Smooth muscle cell (in vitro differentiated cells): ENCODE measurements at regions not wholly inside any gene's neighbourhood (a gene's known extent, or its start where the extent isn't known, plus 50 kb on each side); places are given as distances from the start of the nearest gene placed in this dataset.

Experiments
- DNase-seq: peaks from one replicate; lab custom pipeline; 2025; ENCODE audit not compliant: unreplicated experiment; lab: John Stamatoyannopoulos, UW
- H2AFZ ChIP-seq: fragments of 200-600 bp; sonication (generic); 2 replicates; pipeline ENCODE4 v1.6.0; 2016; ENCODE audit warnings: antibody characterized with exemption, low read depth, mild to moderate bottlenecking
- H3F3A ChIP-seq: fragments of 200-600 bp; sonication (generic); 2 replicates; pipeline ENCODE4 v1.6.0; 2017; ENCODE audit warnings: antibody characterized with exemption, low read depth
- H3K27ac ChIP-seq: fragments of 200-600 bp; sonication (generic); 2 replicates; pipeline ENCODE4 v1.5.1; 2016; ENCODE audit warnings: low read depth, mild to moderate bottlenecking
- H3K27me3 ChIP-seq: fragments of 200-600 bp; sonication (generic); 2 replicates; pipeline ENCODE4 v1.6.1; 2016; ENCODE audit warnings: low read depth, mild to moderate bottlenecking
- H3K36me3 ChIP-seq: fragments of 200-600 bp; sonication (generic); 2 replicates; pipeline ENCODE4 v1.5.1; 2016; ENCODE audit warnings: low read depth
- H3K4me1 ChIP-seq: fragments of 200-600 bp; sonication (generic); 2 replicates; pipeline ENCODE4 v1.5.1; 2016; ENCODE audit warnings: low read depth
- H3K4me2 ChIP-seq: fragments of 200-600 bp; sonication (generic); 2 replicates; pipeline ENCODE4 v1.6.0; 2016; ENCODE audit warnings: mild to moderate bottlenecking
- H3K4me3 ChIP-seq: fragments of 200-600 bp; sonication (generic); 2 replicates; pipeline ENCODE4 v1.5.1; 2016; ENCODE audit warnings: mild to moderate bottlenecking
- H3K79me2 ChIP-seq: fragments of 200-600 bp; sonication (generic); 2 replicates; pipeline ENCODE4 v1.6.0; 2016; ENCODE audit warnings: low read depth, mild to moderate bottlenecking
- H3K9ac ChIP-seq: fragments of 200-600 bp; sonication (generic); 2 replicates; pipeline ENCODE4 v1.6.0; 2016; ENCODE audit warnings: low read depth
- H3K9me3 ChIP-seq: fragments of 200-600 bp; sonication (generic); replicated peaks from 2 replicates; pipeline ENCODE4 v1.5.1; 2016; ENCODE audit warnings: low read depth
- H4K20me1 ChIP-seq: fragments of 200-600 bp; sonication (generic); 2 replicates; pipeline ENCODE4 v1.6.0; 2016; ENCODE audit warnings: low read depth
- CTCF ChIP-seq: fragments of 200-600 bp; sonication (generic); IDR thresholded peaks from 2 replicates; pipeline ENCODE4 v1.5.1; 2017; ENCODE audit warnings: borderline replicate concordance, mild to moderate bottlenecking, antibody characterized with exemption; ENCODE audit not compliant: insufficient read depth, poor library complexity, severe bottlenecking
- WGBS: methylation state at CpG from one replicate; pipeline ENCODE4 v1.1.7; 2016; ENCODE audit warnings: low lambda C conversion rate; 5-methylcytosine and 5-hydroxymethylcytosine counted together

- Histone ChIP-seq H3K4me2 (no peak overlapping the region), H3K9ac (no peak overlapping the region), H3K4me1 (no peaks in the 10 kb centered on the region), H3F3A (no peaks in the 10 kb centered on the region), H3K36me3 (no peaks in the 10 kb centered on the region), H3K27ac (no peak overlapping the region), H3K9me3 (no peaks in the 10 kb centered on the region), H3K79me2 (no peaks in the 10 kb centered on the region), H2AFZ (no peak overlapping the region), H3K4me3 (no peak overlapping the region), H3K27me3 (peaks cover 3% of the 10 kb centered on the region), H4K20me1 (no peaks in the 10 kb centered on the region)
- WGBS = 86% methylated on average over 3 of the region's 3 CpGs
- no peak for DNase-seq
- TF ChIP-seq CTCF = no peak
Measured at GRCh38 chr15:84104853-84105252, 130.7 kb upstream of the GOLGA6L4 start.

GRCh38 chr15:84108728-84109127 is 126.8 kb upstream of the GOLGA6L4 start:
- Histone ChIP-seq H3K27ac (no peak overlapping the region), H2AFZ (no peak overlapping the region), H3K79me2 (no peaks in the 10 kb centered on the region), H3K9me3 (no peaks in the 10 kb centered on the region), H4K20me1 (no peaks in the 10 kb centered on the region), H3K4me1 (no peaks in the 10 kb centered on the region), H3K36me3 (no peaks in the 10 kb centered on the region), H3K4me3 (no peak overlapping the region), H3K9ac (no peak overlapping the region), H3F3A (peaks cover 3% of the 10 kb centered on the region), H3K4me2 (no peak overlapping the region), H3K27me3 (no peaks in the 10 kb centered on the region)
- 85% methylated on average over 2 of the region's 2 CpGs for WGBS
- TF ChIP-seq CTCF = peak; percentile 20
- no peak for DNase-seq

- Histone ChIP-seq H3F3A (peaks cover 3% of the 10 kb centered on the region), H3K36me3 (no peaks in the 10 kb centered on the region), H3K27me3 (no peaks in the 10 kb centered on the region), H3K79me2 (no peaks in the 10 kb centered on the region), H3K27ac (no peak overlapping the region), H3K9ac (no peak overlapping the region), H3K4me2 (no peak overlapping the region), H3K9me3 (no peaks in the 10 kb centered on the region), H2AFZ (no peak overlapping the region), H3K4me1 (no peaks in the 10 kb centered on the region), H3K4me3 (no peak overlapping the region), H4K20me1 (no peaks in the 10 kb centered on the region)
- DNase-seq = no peak
- WGBS = 85% methylated on average over 2 of the region's 2 CpGs
- no peak for TF ChIP-seq CTCF
Measured at GRCh38 chr15:84111575-84111974, 124.0 kb upstream of the GOLGA6L4 start.

GRCh38 chr15:84112025-84112424 is 123.5 kb upstream of the GOLGA6L4 start:
- H4K20me1 ChIP-seq = no peaks in the 10 kb centered on the region
- DNase-seq = no peak

More at GRCh38 chr15:84112025-84112424, 123.5 kb upstream of the GOLGA6L4 start:
- Histone ChIP-seq H3K27me3 (no peaks in the 10 kb centered on the region), H2AFZ (no peak overlapping the region), H3K9me3 (no peaks in the 10 kb centered on the region), H3F3A (peaks cover 3% of the 10 kb centered on the region), H3K4me3 (no peak overlapping the region), H3K4me2 (no peak overlapping the region), H3K36me3 (no peaks in the 10 kb centered on the region), H3K79me2 (no peaks in the 10 kb centered on the region), H3K4me1 (no peaks in the 10 kb centered on the region), H3K9ac (no peak overlapping the region), H3K27ac (no peak overlapping the region)
- TF ChIP-seq CTCF = no peak
